NCI-H2171 (cell line): ENCODE measurements at regions not wholly inside any gene's neighbourhood (a gene's known extent, or its start where the extent isn't known, plus 50 kb on each side); places are given as distances from the start of the nearest gene placed in this dataset.

Experiments used
- DNase-seq: peaks from one replicate; lab custom pipeline; 2025; lab: John Stamatoyannopoulos, UW

GRCh38 chr2:42957861-42958301 lies 165.5 kb upstream of the HAAO start:
- DNase-seq, result no peak

DNA sequence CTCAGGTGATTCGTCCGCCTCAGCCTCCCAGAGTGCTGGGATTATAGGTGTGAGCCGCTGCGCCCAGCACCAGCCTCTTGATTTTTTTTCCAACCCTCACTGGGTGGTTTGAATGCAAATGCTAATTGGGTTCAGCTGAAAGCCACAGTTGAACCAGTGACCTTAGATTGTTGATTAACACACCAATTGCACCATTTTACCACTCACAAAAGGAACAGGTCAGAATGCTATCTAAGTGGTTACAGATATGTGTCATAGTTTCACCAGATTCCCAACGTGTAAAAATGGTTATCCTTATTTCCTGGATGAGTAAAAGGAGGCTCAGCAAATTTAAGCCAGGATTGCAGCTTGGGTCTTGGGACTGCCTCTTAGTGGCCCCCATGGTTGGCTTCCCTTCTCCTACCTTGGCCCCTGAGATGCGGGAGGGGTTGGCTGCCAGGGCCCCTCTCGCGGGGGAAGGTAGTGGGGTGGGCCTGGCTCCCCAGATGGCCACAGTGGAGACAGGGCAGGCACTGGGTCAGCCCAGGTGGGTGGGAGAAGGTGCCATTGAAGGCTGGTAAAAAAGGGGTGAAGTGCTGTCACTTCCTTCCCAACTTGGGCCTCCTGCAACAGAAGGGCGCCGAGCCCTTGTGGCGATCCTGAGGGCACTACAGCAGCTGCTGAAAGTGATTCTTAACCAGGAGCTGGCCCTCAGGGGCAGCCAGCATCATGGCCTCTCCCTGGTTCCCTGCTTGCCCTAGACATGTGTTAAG lies 164.9 kb upstream of the HAAO start:
- DNase-seq, result no peak

DNA sequence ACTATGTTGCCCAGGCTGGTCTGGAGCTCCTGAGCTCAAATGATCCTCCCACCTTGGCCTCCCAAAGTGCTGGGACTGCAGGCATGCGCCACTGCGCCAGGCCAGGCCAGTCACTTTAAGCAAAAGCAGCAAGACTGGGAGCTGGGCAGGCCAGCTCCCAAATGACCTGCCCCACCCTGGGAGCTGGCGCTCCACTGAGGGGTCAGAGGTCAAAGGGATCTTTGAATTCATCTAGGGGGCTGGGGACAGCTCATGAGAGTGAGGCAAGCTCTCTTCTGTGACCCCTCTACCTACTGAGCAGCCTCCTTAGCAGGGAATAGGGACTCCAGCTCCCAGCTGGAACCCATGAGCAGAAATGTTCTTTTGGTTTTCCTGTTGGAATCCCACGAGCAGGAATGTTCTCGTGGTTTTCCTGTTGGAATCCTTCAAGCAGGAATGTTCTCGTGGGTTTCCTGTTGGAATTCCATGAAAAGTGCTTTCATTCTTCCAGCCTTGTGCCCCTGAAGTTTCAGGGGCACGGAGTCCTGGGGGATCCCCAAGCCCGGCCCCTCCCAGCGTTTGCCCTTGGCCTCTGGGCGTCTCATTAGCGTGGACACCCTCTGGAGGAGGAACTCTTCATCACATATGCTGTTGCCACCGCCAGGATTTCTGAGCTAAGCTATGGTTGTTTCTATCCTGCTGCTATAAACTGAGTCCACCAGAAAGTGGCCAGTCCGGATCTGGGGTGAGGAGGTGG lies 162.0 kb upstream of the HAAO start:
- DNase-seq, result no peak

GRCh38 chr2:42953216-42953615 lies 160.8 kb upstream of the HAAO start:
- no peak for DNase-seq

DNA sequence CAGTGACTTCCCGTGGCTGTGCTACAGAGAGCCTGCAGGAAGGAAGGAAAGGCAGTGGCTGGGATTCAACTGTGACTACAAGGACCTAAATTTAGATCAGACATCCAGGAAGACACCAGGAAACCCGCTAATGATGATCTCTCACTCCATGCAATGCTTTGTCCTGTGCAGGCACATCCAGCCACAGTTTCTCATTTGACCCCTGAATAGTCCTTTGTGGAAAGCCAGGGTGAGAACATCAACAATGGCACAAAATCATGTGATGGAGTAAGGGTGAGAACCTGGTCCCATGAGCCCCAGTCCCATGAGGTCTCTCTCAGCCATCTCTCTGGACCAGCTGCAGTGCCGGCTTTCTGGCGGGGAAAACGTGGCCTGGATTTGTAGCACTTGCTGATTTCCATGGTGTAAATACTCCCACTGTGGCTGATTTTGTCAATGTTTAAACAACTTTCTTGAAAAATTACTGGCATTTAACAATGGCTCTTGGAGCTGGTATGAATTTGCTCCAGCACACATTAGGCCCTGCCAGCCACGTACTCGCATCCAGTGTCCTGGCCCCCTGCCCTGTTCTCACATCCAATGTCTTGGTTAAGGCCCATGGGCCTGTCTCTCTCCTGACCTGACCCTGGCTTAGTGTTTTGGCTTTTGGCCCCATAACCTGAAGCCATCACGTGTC lies 159.0 kb upstream of the HAAO start:
- no peak for DNase-seq

- DNase-seq, result no peak
These were observed 156.7 kb upstream of the HAAO start for GRCh38 chr2:42949125-42949524.

DNA sequence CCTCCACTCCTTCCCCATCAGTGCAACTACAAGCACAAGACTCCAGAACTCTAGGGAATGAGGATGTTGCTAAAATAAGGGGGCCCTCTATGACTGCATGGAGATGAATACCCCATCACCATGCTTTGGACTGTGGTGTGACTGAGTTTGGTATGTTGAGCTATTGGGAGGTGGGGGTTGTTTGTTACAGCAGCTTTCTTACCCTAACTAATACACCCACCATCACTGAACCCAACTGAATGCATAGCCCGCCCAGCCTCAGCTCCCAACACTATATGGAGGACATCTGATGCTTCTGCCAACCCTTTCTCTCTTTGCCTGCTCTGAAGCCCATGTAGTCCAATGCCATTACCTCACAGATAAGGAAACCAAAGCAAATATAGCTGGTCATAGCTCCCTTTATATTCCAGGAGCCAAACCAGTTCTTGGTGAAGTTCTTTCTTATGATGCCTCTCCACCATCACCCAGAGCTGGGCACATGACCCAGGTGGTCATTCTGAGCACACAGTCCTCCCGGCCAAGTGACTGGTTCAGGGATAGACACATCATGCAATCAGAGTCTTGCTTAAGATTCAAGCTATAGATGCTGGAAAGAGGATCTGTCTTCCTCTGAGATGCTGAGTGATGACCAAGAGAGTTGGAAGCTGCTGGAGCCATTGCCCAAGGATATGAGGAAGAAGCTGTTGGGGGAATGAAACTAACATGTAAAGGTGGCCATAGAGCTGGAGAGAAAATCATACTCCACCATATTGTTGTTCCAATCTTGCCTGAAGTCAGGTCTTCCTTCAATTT lies 155.6 kb upstream of the HAAO start:
- DNase-seq, result no peak

GRCh38 chr2:42944779-42945415 lies 152.5 kb upstream of the HAAO start:
- no peak for DNase-seq

DNA sequence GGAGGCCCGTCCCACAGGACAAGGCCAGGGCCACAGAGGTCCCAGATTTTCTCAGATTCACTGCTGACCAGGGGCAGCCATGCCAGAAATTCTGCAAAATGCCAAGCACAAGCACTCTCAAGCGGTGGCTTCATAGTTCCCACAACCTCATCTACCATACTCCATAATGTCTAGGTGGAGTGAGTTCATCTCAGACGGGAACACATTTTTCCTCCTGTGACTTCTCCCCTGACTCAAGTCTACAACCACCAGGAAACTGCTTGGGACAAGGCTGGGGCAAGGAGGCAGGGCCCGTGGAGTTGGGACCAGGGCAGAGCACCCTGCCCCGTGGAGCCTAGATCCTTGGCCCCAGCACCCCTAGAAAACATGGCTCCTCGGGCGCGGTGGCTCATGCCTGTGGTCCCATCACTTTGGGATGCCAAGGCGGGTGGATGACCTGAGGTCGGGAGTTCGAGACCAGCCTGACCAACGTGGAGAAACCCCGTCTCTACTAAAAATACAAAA lies 150.7 kb upstream of the HAAO start:
- no peak for DNase-seq

DNA sequence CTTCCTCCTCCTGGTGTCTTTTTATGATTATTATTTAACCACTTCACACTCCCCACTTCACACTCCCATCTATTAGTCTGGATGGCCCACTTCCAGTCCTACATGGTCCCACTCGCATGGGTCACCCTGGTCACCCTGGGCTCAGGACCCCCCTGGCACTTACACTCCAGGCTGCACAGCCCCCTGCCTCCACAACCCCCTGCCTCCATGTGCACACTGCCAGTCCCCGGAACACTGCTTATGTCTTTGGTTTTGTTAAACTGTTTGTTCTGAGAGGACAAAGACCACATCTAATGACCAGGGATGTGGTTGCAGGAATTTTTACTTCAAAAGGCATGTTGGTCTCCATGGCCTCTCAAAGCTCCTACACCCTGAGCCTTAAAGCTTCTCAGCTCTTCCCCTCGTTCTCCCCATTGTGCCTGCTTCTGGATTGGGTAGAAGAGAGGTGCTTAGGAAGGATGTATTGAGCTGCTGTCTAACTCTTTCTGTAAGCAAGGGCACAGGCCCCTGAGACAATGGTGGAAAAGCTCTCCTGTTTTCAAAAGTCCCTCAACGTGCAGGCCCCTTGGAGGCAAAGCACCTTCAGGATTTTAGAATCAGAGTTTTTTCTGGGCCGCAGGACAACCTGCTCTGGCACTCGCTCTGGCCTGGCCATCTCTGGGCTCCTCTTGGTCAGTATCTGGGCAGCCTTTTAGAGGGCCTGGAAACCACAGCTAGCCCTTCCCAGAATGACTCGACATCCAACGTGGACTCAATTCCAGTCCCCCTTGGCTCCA lies 150.0 kb upstream of the HAAO start:
- DNase-seq, result no peak

GRCh38 chr2:42941633-42942176 lies 149.3 kb upstream of the HAAO start:
- DNase-seq, result no peak

- DNase-seq, result no peak
These were observed 147.2 kb upstream of the HAAO start for GRCh38 chr2:42939411-42940206.

- no peak for DNase-seq
These were observed 146.4 kb upstream of the HAAO start for GRCh38 chr2:42938671-42939370.

DNA sequence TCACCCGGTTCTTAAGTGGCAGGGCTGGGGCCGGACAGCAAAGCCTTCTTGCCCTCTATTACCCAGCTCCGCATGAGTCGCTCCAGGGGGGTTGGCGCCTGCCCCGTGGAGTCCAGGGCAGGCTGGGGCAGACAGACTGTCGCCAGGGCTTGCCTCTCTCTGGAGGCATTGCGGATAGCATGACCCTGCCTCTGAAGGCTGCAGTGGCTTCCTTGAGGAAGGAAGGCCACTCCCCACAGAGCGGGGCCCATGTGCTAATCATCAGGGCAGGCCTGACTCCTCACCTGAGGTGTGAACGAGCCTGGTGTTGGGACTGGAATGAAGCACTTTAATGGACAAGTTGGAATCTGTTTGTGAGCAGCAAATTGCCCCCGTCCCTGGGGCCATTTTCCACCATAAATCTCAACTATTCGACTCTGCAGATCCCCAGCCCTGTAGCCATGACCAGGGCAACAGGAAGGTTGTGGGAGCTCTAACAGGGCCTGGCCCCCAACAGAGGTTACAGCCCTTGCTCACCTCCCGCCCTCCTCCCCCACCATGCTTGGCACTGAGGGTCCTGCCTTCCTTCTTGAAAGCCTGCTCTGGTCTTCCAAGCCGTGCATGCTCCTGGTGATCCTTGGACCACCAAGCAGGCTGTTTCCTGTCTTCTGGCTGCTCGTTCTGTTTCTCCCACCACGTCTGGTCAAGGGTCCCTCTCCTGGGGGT lies 144.9 kb upstream of the HAAO start:
- DNase-seq, result no peak

DNA sequence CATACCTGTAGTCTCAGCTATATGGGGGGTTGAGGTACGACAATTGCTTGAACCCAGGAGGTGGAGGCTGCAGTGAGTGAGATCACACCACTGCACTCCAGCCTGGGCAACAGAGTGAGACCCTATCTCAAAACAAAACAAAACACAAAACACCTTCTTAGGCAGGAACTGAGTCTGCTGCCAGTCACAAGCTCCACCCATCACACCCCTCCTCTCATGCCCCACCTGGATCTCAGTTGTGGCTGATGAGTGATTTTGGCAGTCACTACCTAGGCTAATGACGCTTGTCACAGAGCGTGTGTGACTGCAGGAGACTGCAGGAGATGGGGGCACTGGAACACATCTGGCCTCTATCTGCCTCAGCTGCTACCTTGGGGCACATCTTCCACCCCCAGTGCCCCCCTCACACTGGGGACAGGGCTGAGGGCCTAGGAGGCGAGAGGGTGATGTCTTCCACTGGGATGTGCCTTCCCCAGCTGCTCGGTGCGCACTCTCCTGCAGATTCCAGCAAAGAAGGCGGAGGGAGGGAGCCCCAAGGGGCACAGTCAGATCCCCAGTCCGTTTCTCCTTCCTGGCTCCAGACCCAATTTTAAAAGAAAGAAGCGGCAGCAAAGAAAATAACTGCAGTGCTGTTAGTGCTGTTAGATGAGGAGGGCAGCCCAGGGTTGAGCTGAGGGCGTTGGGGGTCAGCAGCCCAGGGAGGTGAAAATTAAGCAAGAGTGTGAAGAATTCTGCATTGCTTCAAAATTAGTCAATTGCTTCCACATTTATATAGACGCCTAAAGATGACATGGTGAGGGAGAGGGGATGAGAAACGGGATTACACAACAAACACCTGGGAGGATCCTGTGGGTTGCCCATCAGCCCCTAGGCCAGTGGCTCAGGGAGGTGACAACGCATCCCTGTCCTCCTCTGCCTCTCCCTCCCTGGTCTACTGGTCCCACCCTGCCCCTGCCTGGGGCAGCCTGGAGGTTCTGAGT lies 143.6 kb upstream of the HAAO start:
- DNase-seq, result peak; percentile 40

DNA sequence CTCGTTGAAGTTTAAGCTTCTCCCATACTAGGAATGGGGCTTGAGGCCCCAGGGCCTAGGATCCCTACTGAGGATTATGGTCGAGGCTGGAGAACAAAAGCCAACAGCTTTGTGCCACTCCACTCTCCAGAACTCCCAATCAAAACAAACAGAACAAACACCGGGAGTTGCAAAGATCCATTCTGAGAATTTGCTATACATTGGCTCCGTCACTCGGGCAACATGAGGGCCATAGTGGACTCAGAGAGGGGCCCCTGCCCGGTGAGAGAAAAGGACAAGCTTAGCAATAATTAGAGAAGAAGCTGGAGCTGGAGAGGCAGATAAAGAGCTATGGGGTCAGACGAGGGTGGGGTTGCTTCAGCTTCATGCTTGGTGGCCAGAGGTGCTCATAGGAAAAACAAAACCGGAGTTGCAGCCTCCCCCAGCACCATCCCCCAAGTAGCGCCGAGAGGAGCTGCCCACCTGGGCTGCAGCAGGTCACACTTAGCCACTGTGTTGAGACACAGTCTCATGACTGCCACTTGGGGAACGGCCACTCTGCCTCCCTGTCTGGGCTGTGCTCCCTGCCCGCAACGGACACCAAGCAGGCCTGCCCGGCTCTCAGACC lies 142.3 kb upstream of the HAAO start:
- DNase-seq, result no peak

- no peak for DNase-seq
These were observed 141.5 kb upstream of the HAAO start for GRCh38 chr2:42933824-42934254.
